K562 (cell line): ENCODE measurements at regions not wholly inside any gene's neighbourhood (a gene's known extent, or its start where the extent isn't known, plus 50 kb on each side); places are given as distances from the start of the nearest gene placed in this dataset.

Experiments
- ATAC-seq: fragments of 200-7000 bp; cut with Tn5 transposase; 3 replicates; pipeline ENCODE4 v1.9.1; 2020; ENCODE audit warnings: moderate library complexity
- BruUV-seq: library from RNA; stranded (reverse); fragments of 400-500 nt; replicated peaks from 2 replicates; lab custom pipeline; 2021; lab: Mats Ljungman, UMichigan
- CTCF ChIA-PET: fragments of 300-600 bp; formaldehyde crosslinking; extraction: SDS; loops from one replicate; lab custom pipeline; 2021; ENCODE audit warnings: low intra/inter-chr PET ratio; lab: Yijun Ruan, JAX
- POLR2A ChIA-PET: fragments of 300-600, 350-650 bp; sonication (Branson Sonifier 250); formaldehyde crosslinking; extraction: SDS; loops from one replicate; lab custom pipeline; 2021; ENCODE audit warnings: antibody characterized with exemption, inconsistent platforms; lab: Yijun Ruan, JAX
- DNase-seq, 4 experiments: peaks; one replicate each; pipeline versions ENCODE4 v3.0.0 to v3.0.0-alpha.2; 2011 to 2018; ENCODE audit warnings: low spot score in 3 of 4, mixed read lengths in 3 of 4; ENCODE audit errors: extremely low read depth in 1 of 4
- FAIRE-seq: peaks from 2 replicates; lab custom pipeline; 2011; peaks lifted over from hg19 to GRCh38; lab: Jason Lieb, UNC
- H2AFZ ChIP-seq: 2 replicates; pipeline ENCODE4 v1.6.0; 2011; ENCODE audit warnings: low read depth, low read length, control low read depth, inconsistent platforms
- H3K27ac ChIP-seq: fragments of 200-600 bp; 3 replicates; pipeline ENCODE4 v1.8.0; 2011; ENCODE audit warnings: low read depth, mild to moderate bottlenecking, control low read depth, inconsistent platforms, low read length, moderate library complexity, mixed read lengths; ENCODE audit errors: extremely low read depth
- H3K27me3 ChIP-seq, 2 experiments: fragments of 300-600 bp in 1 of 2; 2 replicates in 1 of 2; 3 replicates in 1 of 2; pipeline versions ENCODE4 v1.6.0 to v1.8.0; 2011; ENCODE audit warnings: inconsistent platforms in 2 of 2, low read length in 2 of 2, mild to moderate bottlenecking in 1 of 2, mixed read lengths in 1 of 2, moderate library complexity in 1 of 2; ENCODE audit not compliant: control insufficient read depth in 2 of 2, insufficient read depth in 2 of 2
- H3K36me3 ChIP-seq: fragments of 300-600 bp; 3 replicates; pipeline ENCODE4 v1.8.0; 2011; ENCODE audit warnings: mild to moderate bottlenecking, low read length, inconsistent platforms; ENCODE audit not compliant: control insufficient read depth, insufficient read depth
- H3K4me1 ChIP-seq, 2 experiments: fragments of 200-600 bp in 1 of 2; replicated peaks in 1 of 2; 2 replicates in 1 of 2; 3 replicates in 1 of 2; pipeline versions ENCODE4 v1.5.1 to v1.8.0; 2011; ENCODE audit warnings: inconsistent platforms in 2 of 2, low read length in 2 of 2, mild to moderate bottlenecking in 1 of 2, mixed read lengths in 1 of 2, moderate library complexity in 1 of 2; ENCODE audit not compliant: control insufficient read depth in 2 of 2, insufficient read depth in 2 of 2
- H3K4me2 ChIP-seq: 2 replicates; pipeline ENCODE4 v1.6.1; 2011; ENCODE audit warnings: low read length, control low read depth, inconsistent platforms, mixed read lengths; ENCODE audit not compliant: insufficient read depth
- H3K4me3 ChIP-seq: fragments of 200-600 bp; sonication (generic), shearing (Covaris generic); 2 replicates; pipeline ENCODE4 v1.5.1; 2016; ENCODE audit warnings: control low read depth, inconsistent platforms
- H3K79me2 ChIP-seq: fragments of 200-600 bp; 3 replicates; pipeline ENCODE4 v1.8.0; 2011; ENCODE audit warnings: low read length, inconsistent platforms; ENCODE audit not compliant: control insufficient read depth, insufficient read depth
- H3K9ac ChIP-seq, 2 experiments: 2 replicates each; pipeline versions ENCODE4 v1.6.0 to v1.6.1; 2011; ENCODE audit warnings: low read depth in 2 of 2, low read length in 2 of 2, control low read depth in 1 of 2, inconsistent platforms in 1 of 2, mild to moderate bottlenecking in 1 of 2, mixed read lengths in 1 of 2; ENCODE audit not compliant: insufficient read depth in 1 of 2
- H3K9me1 ChIP-seq: one replicate; pipeline ENCODE4 v1.6.0; 2011; ENCODE audit warnings: inconsistent platforms, mild to moderate bottlenecking, low read length, moderate library complexity; ENCODE audit not compliant: control insufficient read depth, insufficient read depth
- H3K9me3 ChIP-seq: replicated peaks from 2 replicates; pipeline ENCODE4 v1.5.1; 2011; ENCODE audit warnings: low read depth, low read length, inconsistent platforms; ENCODE audit not compliant: control insufficient read depth, insufficient read depth
- H4K20me1 ChIP-seq: replicated peaks from 2 replicates; pipeline ENCODE4 v1.6.1; 2011; ENCODE audit warnings: low read length, inconsistent platforms, mixed read lengths; ENCODE audit not compliant: control insufficient read depth, insufficient read depth
- ASH1L ChIP-seq: fragments of 450-650 bp; IDR thresholded peaks from 2 replicates; pipeline ENCODE4 v1.6.1; 2018; ENCODE audit warnings: borderline replicate concordance, mild to moderate bottlenecking, low read depth; ENCODE audit not compliant: partially characterized antibody
- BRD9 ChIP-seq: fragments of 450-650 bp; IDR thresholded peaks from 2 replicates; pipeline ENCODE4 v1.6.1; 2018; ENCODE audit warnings: low read depth; ENCODE audit not compliant: partially characterized antibody
- C11orf30 ChIP-seq: fragments of 450-650 bp; IDR thresholded peaks from 2 replicates; pipeline ENCODE4 v1.6.1; 2016; ENCODE audit warnings: low read depth, mild to moderate bottlenecking
- E2F6 ChIP-seq, 2 experiments: IDR thresholded peaks; 2 replicates each; pipeline ENCODE4 v1.6.1; 2011; ENCODE audit warnings: borderline replicate concordance in 1 of 2, control low read depth in 1 of 2, low read depth in 1 of 2, low read length in 1 of 2, mild to moderate bottlenecking in 1 of 2, mixed read lengths in 1 of 2, moderate library complexity in 1 of 2; ENCODE audit not compliant: insufficient read depth in 1 of 2, insufficient read length in 1 of 2, poor library complexity in 1 of 2, severe bottlenecking in 1 of 2; ENCODE audit errors: extremely low read depth in 1 of 2
- E2F8 ChIP-seq: fragments of 450-650 bp; IDR thresholded peaks from 2 replicates; pipeline ENCODE4 v1.7.1; 2018; ENCODE audit warnings: mild to moderate bottlenecking, low read depth; ENCODE audit not compliant: partially characterized antibody
- EP300 ChIP-seq: IDR thresholded peaks from 2 replicates; pipeline ENCODE4 v1.6.1; 2012; ENCODE audit warnings: low read length, improper control_type of control experiment
- ETV1 ChIP-seq: fragments of 450-650 bp; conservative IDR thresholded peaks from 2 replicates; pipeline ENCODE4 v1.6.1; 2016; ENCODE audit warnings: missing genetic modification characterization, control low read depth, low read depth, missing compliant biosample characterization
- HDAC3 ChIP-seq: fragments of 450-650 bp; IDR thresholded peaks from 2 replicates; pipeline ENCODE4 v1.6.1; 2018; ENCODE audit warnings: borderline replicate concordance, mild to moderate bottlenecking, moderate library complexity; ENCODE audit not compliant: partially characterized antibody
- POU5F1 ChIP-seq: fragments of 150-350 bp; IDR thresholded peaks from 2 replicates; pipeline ENCODE4 v1.6.1; 2014; ENCODE audit warnings: borderline replicate concordance, low read length, low read depth, mild to moderate bottlenecking; ENCODE audit not compliant: partially characterized antibody
- RBM34 ChIP-seq: fragments of 200-400 bp; formaldehyde crosslinking; IDR thresholded peaks from 2 replicates; pipeline ENCODE4 v1.6.1; 2018; ENCODE audit warnings: low read length, borderline replicate concordance; ENCODE audit not compliant: insufficient read depth
- ZNF174 ChIP-seq: fragments of 250-450 bp; sonication (Bioruptor Pico); IDR thresholded peaks from 2 replicates; pipeline ENCODE4 v1.4.0; 2020; ENCODE audit warnings: mild to moderate bottlenecking
- ZNF57 ChIP-seq: fragments of 450-650 bp; formaldehyde crosslinking; IDR thresholded peaks from 2 replicates; pipeline ENCODE4 v1.4.0; 2020; ENCODE audit warnings: mild to moderate bottlenecking, moderate library complexity
- ZNF778 ChIP-seq: fragments of 450-650 bp; formaldehyde crosslinking; IDR thresholded peaks from 2 replicates; pipeline ENCODE4 v1.4.0; 2020; ENCODE audit warnings: mild to moderate bottlenecking, moderate library complexity
- WGBS: fragments of 100-300 bp; shearing (Covaris generic); methylation state at CpG from one replicate; pipeline ENCODE4 v1.1.6; 2016; ENCODE audit warnings: low coverage, mixed read lengths; ENCODE audit not compliant: insufficient coverage; ENCODE audit errors: missing lambda C conversion rate; 5-methylcytosine and 5-hydroxymethylcytosine counted together
- in situ Hi-C: fragments of 300-500 bp; cut with MboI; formaldehyde crosslinking; loops from 4 replicates; pipeline ENCODE4 v1.15.0; 2018; ENCODE audit warnings: inconsistent platforms, mixed read lengths
- intact Hi-C: fragments of 100-400 bp; cut with micrococcal nuclease; formaldehyde crosslinking; loops from 2 replicates; pipeline ENCODE4 v1.14.2; 2022

- Histone ChIP-seq H3K27ac (no peak overlapping the region), H3K9me1 (no peaks in the 10 kb centered on the region), H3K4me2 (no peak overlapping the region), H4K20me1 (no peaks in the 10 kb centered on the region), H3K4me3 (no peak overlapping the region), H3K27me3 (no peaks in the 10 kb centered on the region), H3K79me2 (no peaks in the 10 kb centered on the region), H3K4me1 (no peaks in the 10 kb centered on the region), H3K9me3 (no peaks in the 10 kb centered on the region), H2AFZ (no peak overlapping the region), H3K36me3 (no peaks in the 10 kb centered on the region), H3K9ac (no peak overlapping the region)
- TF ChIP-seq E2F6 (IDR thresholded peaks at IDR 0.05; ENCODE audit: borderline replicate concordance in 1 of 2, extremely low read depth in 1 of 2, insufficient read depth in 1 of 2, insufficient read length in 1 of 2, low read depth in 1 of 2, low read length in 1 of 2, poor library complexity in 1 of 2, severe bottlenecking in 1 of 2): no peak
- TF ChIP-seq HDAC3: no peak
- no peak for TF ChIP-seq ETV1 (tag)
- TF ChIP-seq ZNF778 (CRISPR knock-in tag): no peak
- TF ChIP-seq BRD9: no peak
- no peak for TF ChIP-seq POU5F1
- no peak for TF ChIP-seq RBM34
- TF ChIP-seq EP300: no peak
- no peak for TF ChIP-seq ZNF57 (CRISPR knock-in tag)
- no peak for TF ChIP-seq C11orf30
- TF ChIP-seq ZNF174: no peak
- no peak for TF ChIP-seq ASH1L
- no peak for TF ChIP-seq E2F8
- no TSS peak for BruUV-seq
- FAIRE-seq: no peak
- CTCF ChIA-PET: no interaction called here
- in situ Hi-C loops (no loop called here), intact Hi-C loops (no loop called here)
- no peak for ATAC-seq
- WGBS: 9% methylated on average over 2 of the region's 2 CpGs
- no peak for DNase-seq
- POLR2A ChIA-PET: no interaction called here
Observed at GRCh38 chr2:194004590-194005206, 1652.3 kb upstream of the SLC39A10 start.
